Fibroblast of the conjunctiva (primary cell): ENCODE measurements at regions not wholly inside any gene's neighbourhood (a gene's known extent, or its start where the extent isn't known, plus 50 kb on each side); places are given as distances from the start of the nearest gene placed in this dataset.
A peak's percentile ranks its signal among the peaks of the same experiment; 100 is the strongest.
"Not testable (repeated sequence)": the region's sequence is repeated elsewhere in the genome, so short reads cannot be mapped to it uniquely, and the experiment has no call there.

Experiments
- DNase-seq: peaks from one replicate; pipeline ENCODE4 v3.0.0-alpha.2; 2010; ENCODE audit warnings: low read depth

- DNase-seq, result no peak
These were observed 145.1 kb downstream of the LCA5 start for GRCh38 chr6:79392094-79392493.

GRCh38 chr6:79391480-79391879 is 145.8 kb downstream of the LCA5 start:
- DNase-seq, result no peak

GRCh38 chr6:79385893-79386292 is 151.3 kb downstream of the LCA5 start:
- DNase-seq, result no peak

- DNase-seq, result no peak
These were observed 150.9 kb upstream of the HMGN3 start for GRCh38 chr6:79385333-79385732.

GRCh38 chr6:79384845-79385244 is 150.4 kb upstream of the HMGN3 start:
- DNase-seq, result no peak

GRCh38 chr6:79378957-79379356 is 144.5 kb upstream of the HMGN3 start:
- DNase-seq, result no peak

- DNase-seq, result peak; percentile 13
These were observed 143.4 kb upstream of the HMGN3 start for GRCh38 chr6:79377888-79378348.

GRCh38 chr6:79377047-79377446 is 142.6 kb upstream of the HMGN3 start:
- DNase-seq, result no peak

GRCh38 chr6:79375635-79376337 is 141.3 kb upstream of the HMGN3 start:
- DNase-seq, result no peak

GRCh38 chr6:79374308-79374707 is 139.8 kb upstream of the HMGN3 start:
- no peak for DNase-seq

GRCh38 chr6:79373880-79374279 is 139.4 kb upstream of the HMGN3 start:
- no peak for DNase-seq

- DNase-seq, result no peak
These were observed 138.8 kb upstream of the HMGN3 start for GRCh38 chr6:79373246-79373645.

GRCh38 chr6:79372757-79373156 is 138.3 kb upstream of the HMGN3 start:
- no peak for DNase-seq

GRCh38 chr6:79369026-79369425 is 134.5 kb upstream of the HMGN3 start:
- no peak for DNase-seq

GRCh38 chr6:79363441-79363840 is 129.0 kb upstream of the HMGN3 start:
- DNase-seq, result not testable (repeated sequence)

GRCh38 chr6:79361074-79361473 is 126.6 kb upstream of the HMGN3 start:
- not testable (repeated sequence) for DNase-seq

GRCh38 chr6:79353226-79353625 is 118.7 kb upstream of the HMGN3 start:
- DNase-seq, result no peak

GRCh38 chr6:79338493-79338892 is 104.0 kb upstream of the HMGN3 start:
- no peak for DNase-seq

GRCh38 chr6:79335133-79335674 is 100.7 kb upstream of the HMGN3 start:
- DNase-seq, result no peak

GRCh38 chr6:79334674-79335073 is 100.2 kb upstream of the HMGN3 start:
- DNase-seq, result no peak

- no peak for DNase-seq
These were observed 96.2 kb upstream of the HMGN3 start for GRCh38 chr6:79330704-79331103.

GRCh38 chr6:79313254-79313653 is 78.8 kb upstream of the HMGN3 start:
- no peak for DNase-seq

GRCh38 chr6:79307321-79308036 is 73.0 kb upstream of the HMGN3 start:
- DNase-seq, result no peak
